IMR-90 (cell line): ENCODE measurements at regions not wholly inside any gene's neighbourhood (a gene's known extent, or its start where the extent isn't known, plus 50 kb on each side); places are given as distances from the start of the nearest gene placed in this dataset.

Experiments
- ATAC-seq: fragments of 200-7000 bp; cut with Tn5 transposase; 2 replicates; pipeline ENCODE4 v1.9.1; 2020; ENCODE audit warnings: low read depth, mild to moderate bottlenecking, moderate library complexity
- BruUV-seq: library from RNA; stranded (reverse); fragments of 400-500 nt; replicated peaks from 2 replicates; lab custom pipeline; 2021; lab: Mats Ljungman, UMichigan
- CTCF ChIA-PET: fragments of 300-600 bp; formaldehyde crosslinking; extraction: SDS; loops from one replicate; lab custom pipeline; 2021; ENCODE audit warnings: antibody characterized with exemption; lab: Yijun Ruan, JAX
- POLR2A ChIA-PET: fragments of 300-600 bp; sonication (Branson Sonifier 250); formaldehyde crosslinking; loops from one replicate; lab custom pipeline; 2022; ENCODE audit warnings: antibody characterized with exemption; ENCODE audit not compliant: unreplicated experiment; lab: Charles Lee
- DNase-seq: peaks from one replicate; pipeline ENCODE4 v3.0.0; 2013
- H2AFZ ChIP-seq: replicated peaks from 2 replicates; pipeline ENCODE3; 2013; ENCODE audit warnings: low read length, mild to moderate bottlenecking; ENCODE audit not compliant: poor library complexity
- H2AK5ac ChIP-seq: 2 replicates; pipeline ENCODE4 v1.6.1; 2013; ENCODE audit warnings: low read depth, low read length, inconsistent platforms
- H2AK9ac ChIP-seq: replicated peaks from 2 replicates; pipeline ENCODE3; 2013; ENCODE audit warnings: mild to moderate bottlenecking, low read depth, low read length, moderate library complexity; ENCODE audit not compliant: poor library complexity
- H2BK120ac ChIP-seq: 2 replicates; pipeline ENCODE4 v1.6.1; 2013; ENCODE audit warnings: low read depth, low read length, inconsistent platforms
- H2BK15ac ChIP-seq: 3 replicates; pipeline ENCODE4 v1.6.1; 2013; ENCODE audit warnings: low read depth, low read length, inconsistent platforms
- H2BK20ac ChIP-seq: 2 replicates; pipeline ENCODE4 v1.6.1; 2013; ENCODE audit warnings: low read depth, mild to moderate bottlenecking, inconsistent platforms, low read length, moderate library complexity
- H2BK5ac ChIP-seq: 2 replicates; pipeline ENCODE4 v1.6.1; 2013; ENCODE audit warnings: mild to moderate bottlenecking, low read depth, low read length, inconsistent platforms; ENCODE audit not compliant: poor library complexity, severe bottlenecking
- H3K14ac ChIP-seq: replicated peaks from 2 replicates; pipeline ENCODE4 v1.6.1; 2013; ENCODE audit warnings: low read depth, low read length, inconsistent platforms
- H3K18ac ChIP-seq: 2 replicates; pipeline ENCODE4 v1.6.1; 2013; ENCODE audit warnings: low read depth, low read length, control low read depth
- H3K23ac ChIP-seq: 2 replicates; pipeline ENCODE4 v1.6.1; 2013; ENCODE audit warnings: low read depth, low read length, inconsistent platforms
- H3K27ac ChIP-seq: 2 replicates; pipeline ENCODE4 v1.5.1; 2013; ENCODE audit warnings: mild to moderate bottlenecking, control low read depth, low read length; ENCODE audit not compliant: insufficient read depth
- H3K27me3 ChIP-seq: 2 replicates; pipeline ENCODE4 v1.6.1; 2013; ENCODE audit warnings: low read length; ENCODE audit not compliant: control insufficient read depth, insufficient read depth
- H3K36me3 ChIP-seq: 2 replicates; pipeline ENCODE4 v1.6.1; 2013; ENCODE audit warnings: low read length, mixed read lengths; ENCODE audit not compliant: control insufficient read depth, insufficient read depth
- H3K4ac ChIP-seq: 2 replicates; pipeline ENCODE4 v1.6.1; 2013; ENCODE audit warnings: low read depth, low read length, inconsistent platforms
- H3K4me1 ChIP-seq: 2 replicates; pipeline ENCODE4 v1.6.1; 2013; ENCODE audit warnings: low read length, mixed read lengths; ENCODE audit not compliant: control insufficient read depth, insufficient read depth
- H3K4me2 ChIP-seq: 2 replicates; pipeline ENCODE4 v1.6.1; 2013; ENCODE audit warnings: low read depth, mild to moderate bottlenecking, control low read depth, low read length, moderate library complexity
- H3K4me3 ChIP-seq: 2 replicates; pipeline ENCODE4 v1.5.1; 2013; ENCODE audit warnings: low read depth, mild to moderate bottlenecking, control low read depth, low read length, moderate library complexity; ENCODE audit not compliant: insufficient read depth
- H3K56ac ChIP-seq: 2 replicates; pipeline ENCODE4 v1.6.1; 2013; ENCODE audit warnings: low read length, inconsistent platforms; ENCODE audit not compliant: insufficient read depth; ENCODE audit errors: extremely low read depth
- H3K79me1 ChIP-seq, 2 experiments: 2 replicates each; pipeline ENCODE4 v1.6.1; 2013; ENCODE audit warnings: low read length in 2 of 2, inconsistent platforms in 1 of 2, low read depth in 1 of 2
- H3K9ac ChIP-seq: 2 replicates; pipeline ENCODE4 v1.6.1; 2013; ENCODE audit warnings: low read depth, low read length, control low read depth
- H3K9me1 ChIP-seq: 2 replicates; pipeline ENCODE4 v1.6.1; 2013; ENCODE audit warnings: low read length, inconsistent platforms; ENCODE audit not compliant: insufficient read depth
- H3K9me3 ChIP-seq: 2 replicates; pipeline ENCODE4 v1.6.1; 2013; ENCODE audit warnings: low read length; ENCODE audit not compliant: control insufficient read depth, insufficient read depth
- H4K20me1 ChIP-seq: 2 replicates; pipeline ENCODE4 v1.6.1; 2013; ENCODE audit warnings: low read length, inconsistent platforms; ENCODE audit not compliant: insufficient read depth
- H4K5ac ChIP-seq: 2 replicates; pipeline ENCODE4 v1.6.1; 2013; ENCODE audit warnings: mild to moderate bottlenecking, low read depth, low read length, control low read depth
- H4K8ac ChIP-seq, 2 experiments: 2 replicates each; pipeline ENCODE4 v1.6.1; 2013; ENCODE audit warnings: low read depth in 2 of 2, low read length in 2 of 2, control low read depth in 1 of 2, inconsistent platforms in 1 of 2
- H4K91ac ChIP-seq: 2 replicates; pipeline ENCODE4 v1.6.1; 2013; ENCODE audit warnings: low read depth, low read length, inconsistent platforms; ENCODE audit not compliant: insufficient read depth
- ELK1 ChIP-seq: fragments of 150-350 bp; IDR thresholded peaks from 2 replicates; pipeline ENCODE4 v1.6.1; 2016; ENCODE audit warnings: low read depth, mild to moderate bottlenecking, low read length, moderate library complexity, borderline replicate concordance
- MAFK ChIP-seq: IDR thresholded peaks from 2 replicates; pipeline ENCODE4 v1.6.1; 2012; ENCODE audit warnings: low read depth, low read length, improper control_type of control experiment
- POLR2A ChIP-seq: IDR thresholded peaks from 2 replicates; pipeline ENCODE4 v1.6.1; 2012; ENCODE audit warnings: mild to moderate bottlenecking, low read depth, low read length
- USF2 ChIP-seq: fragments of 150-350 bp; IDR thresholded peaks from 2 replicates; pipeline ENCODE4 v1.6.1; 2017; ENCODE audit warnings: mild to moderate bottlenecking, antibody characterized with exemption, low read length, low read depth
- dilution Hi-C: fragments of 300-500 bp; cut with HindIII; formaldehyde crosslinking; loops from one replicate; pipeline ENCODE4 v1.14.3; 2018; ENCODE audit warnings: low sequenced_read_pairs; ENCODE audit not compliant: unreplicated experiment
- in situ Hi-C: fragments of 300-500 bp; cut with MboI; formaldehyde crosslinking; loops from 3 replicates; pipeline ENCODE4 v1.14.3; 2019; ENCODE audit warnings: low sequenced_read_pairs, inconsistent platforms, mixed read lengths
- intact Hi-C: fragments of 100-400 bp; cut with micrococcal nuclease; formaldehyde crosslinking; loops from 2 replicates; pipeline ENCODE4 v1.10.0; 2022

GRCh38 chr14:96676166-96676565 lies 121.0 kb upstream of the VRK1 start:
- Histone ChIP-seq H3K4me1 (no peaks in the 10 kb centered on the region), H3K4me3 (no peak overlapping the region), H3K9me3 (no peaks in the 10 kb centered on the region), H2BK120ac (no peak overlapping the region), H4K91ac (no peak overlapping the region), H3K36me3 (no peaks in the 10 kb centered on the region), H3K14ac (no peak overlapping the region), H2AK5ac (no peak overlapping the region), H4K5ac (no peak overlapping the region), H2BK5ac (no peak overlapping the region), H3K56ac (no peak overlapping the region), H3K4ac (no peak overlapping the region), H4K20me1 (no peaks in the 10 kb centered on the region), H2BK15ac (no peak overlapping the region), H3K23ac (no peak overlapping the region), H3K4me2 (no peak overlapping the region), H4K8ac (no peak overlapping the region), H3K9me1 (no peaks in the 10 kb centered on the region), H2BK20ac (no peak overlapping the region), H3K79me1 (no peaks in the 10 kb centered on the region), H3K27ac (no peak overlapping the region), H3K18ac (no peak overlapping the region), H2AK9ac (no peak overlapping the region), H3K9ac (no peak overlapping the region), H3K27me3 (no peaks in the 10 kb centered on the region), H2AFZ (no peak overlapping the region)
- in situ Hi-C loops (no loop called here), dilution Hi-C loops (no loop called here), intact Hi-C loops (no loop called here)
- DNase-seq: peak; percentile 7
- TF ChIP-seq ELK1 (no peak), POLR2A (no peak), MAFK (no peak), USF2 (no peak)
- ChIA-PET POLR2A (no interaction called here), CTCF (interaction anchor here (0.6 kb wide), 1 partner anchor 190 kb away, joined by 4 read pairs; no protein-coding TSS in a partner anchor)
- no peak for ATAC-seq
- BruUV-seq: no TSS peak
